Panc1 (cell line): ENCODE measurements at regions not wholly inside any gene's neighbourhood (a gene's known extent, or its start where the extent isn't known, plus 50 kb on each side); places are given as distances from the start of the nearest gene placed in this dataset.

Experiments used
- ATAC-seq: fragments of 200-7000 bp; cut with Tn5 transposase; 2 replicates; pipeline ENCODE4 v1.9.1; 2020; ENCODE audit warnings: mild to moderate bottlenecking, moderate library complexity
- BruUV-seq: library from RNA; stranded (reverse); fragments of 400-500 nt; replicated peaks from 2 replicates; lab custom pipeline; 2021; lab: Mats Ljungman, UMichigan
- CTCF ChIA-PET: fragments of 300-600 bp; sonication (Branson Sonifier 250); formaldehyde crosslinking; loops from one replicate; lab custom pipeline; 2022; ENCODE audit warnings: antibody characterized with exemption; lab: Charles Lee
- POLR2A ChIA-PET: fragments of 300-600 bp; sonication (Branson Sonifier 250); formaldehyde crosslinking; loops from one replicate; lab custom pipeline; 2022; ENCODE audit warnings: antibody characterized with exemption; lab: Charles Lee
- DNase-seq: peaks from one replicate; pipeline ENCODE4 v3.0.0-alpha.2; 2010; ENCODE audit warnings: low read depth, low spot score
- H3K27ac ChIP-seq: 2 replicates; pipeline ENCODE4 v1.5.1; 2011; ENCODE audit warnings: mild to moderate bottlenecking, low read length, inconsistent platforms
- H3K27me3 ChIP-seq: fragments of 200-500 bp; sonication (Bioruptor generic); 2 replicates; pipeline ENCODE4 v1.6.0; 2014; ENCODE audit warnings: low read length, inconsistent platforms; ENCODE audit not compliant: control insufficient read depth, insufficient read depth
- H3K36me3 ChIP-seq: fragments of 200-500 bp; sonication (Bioruptor generic); 2 replicates; pipeline ENCODE4 v1.5.1; 2014; ENCODE audit warnings: inconsistent platforms, mild to moderate bottlenecking, low read length, moderate library complexity; ENCODE audit not compliant: control insufficient read depth, insufficient read depth
- H3K4me1 ChIP-seq: 2 replicates; pipeline ENCODE4 v1.5.1; 2011; ENCODE audit warnings: inconsistent platforms, mild to moderate bottlenecking, low read length, moderate library complexity; ENCODE audit not compliant: control insufficient read depth, insufficient read depth
- H3K4me3 ChIP-seq, 2 experiments: 2 replicates each; pipeline ENCODE4 v1.5.1; 2011 to 2012; ENCODE audit warnings: low read depth in 2 of 2, low read length in 2 of 2, mild to moderate bottlenecking in 2 of 2, inconsistent platforms in 1 of 2, moderate library complexity in 1 of 2
- H3K9me3 ChIP-seq: fragments of 200-500 bp; sonication (Bioruptor generic); 2 replicates; pipeline ENCODE4 v1.5.1; 2014; ENCODE audit warnings: low read depth, mild to moderate bottlenecking, inconsistent platforms, low read length, moderate library complexity; ENCODE audit not compliant: control insufficient read depth, insufficient read depth
- POLR2AphosphoS5 ChIP-seq: IDR thresholded peaks from 2 replicates; pipeline ENCODE4 v1.6.1; 2012; ENCODE audit warnings: mild to moderate bottlenecking, low read depth, low read length, moderate library complexity
- SIN3A ChIP-seq: IDR thresholded peaks from 2 replicates; pipeline ENCODE4 v1.6.1; 2012; ENCODE audit warnings: low read depth, mild to moderate bottlenecking, low read length, moderate library complexity, borderline replicate concordance; ENCODE audit not compliant: insufficient read depth
- TCF7L2 ChIP-seq: IDR thresholded peaks from 2 replicates; pipeline ENCODE4 v1.6.1; 2011; ENCODE audit warnings: mild to moderate bottlenecking, low read depth, low read length, inconsistent platforms
- in situ Hi-C: cut with HindIII; loops from 2 replicates; pipeline ENCODE4 v1.10.0; 2016; ENCODE audit warnings: low sequenced_read_pairs, low pct_unique_long_range_greater_than_20kb
- intact Hi-C: fragments of 100-400 bp; cut with micrococcal nuclease; formaldehyde crosslinking; loops from one replicate; pipeline ENCODE4 v1.10.0; 2022; ENCODE audit not compliant: unreplicated experiment
- TF ChIP-seq, protein P1 (sequence below): fragments of 450-650 bp; IDR thresholded peaks from 2 replicates; pipeline ENCODE4 v1.5.1; 2017; ENCODE audit warnings: mild to moderate bottlenecking
- TF ChIP-seq, protein P2 (sequence below), 2 experiments: IDR thresholded peaks; 2 replicates each; pipeline ENCODE4 v1.6.1; 2011 to 2012; ENCODE audit warnings: low read depth in 2 of 2, control low read depth in 1 of 2, low read length in 1 of 2, mild to moderate bottlenecking in 1 of 2, moderate library complexity in 1 of 2; ENCODE audit not compliant: insufficient read depth in 1 of 2

DNA sequence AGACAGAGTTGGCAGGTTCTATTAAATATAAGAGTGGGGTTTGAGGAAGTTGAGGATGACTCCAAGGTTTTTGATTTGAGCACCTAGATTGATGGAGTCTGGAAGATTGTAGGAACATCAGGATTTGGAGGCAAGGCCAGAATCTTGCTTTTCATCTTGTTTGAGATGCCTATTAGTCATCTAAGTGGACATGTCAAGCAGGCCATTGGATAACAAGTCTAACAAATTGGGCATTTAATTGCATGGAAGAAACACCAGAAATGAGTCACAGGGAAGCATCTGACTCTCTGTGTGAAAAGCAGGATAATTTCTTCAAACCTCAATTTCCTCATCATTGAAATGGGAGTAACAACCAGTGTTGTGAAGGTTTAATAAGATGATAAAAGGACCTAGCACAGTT lies 53.3 kb upstream of the ARL15 start:
- ATAC-seq (no peak), DNase-seq (no peak)
- in situ Hi-C loops (no loop called here), intact Hi-C loops (no loop called here)
- no peak overlapping the region for H3K4me3 ChIP-seq
- no peaks in the 10 kb centered on the region; the same call in 1 of the 2 replicates for H3K36me3 ChIP-seq
- no peak overlapping the region for H3K27ac ChIP-seq
- no TSS peak for BruUV-seq
- TF ChIP-seq, protein P1, sequence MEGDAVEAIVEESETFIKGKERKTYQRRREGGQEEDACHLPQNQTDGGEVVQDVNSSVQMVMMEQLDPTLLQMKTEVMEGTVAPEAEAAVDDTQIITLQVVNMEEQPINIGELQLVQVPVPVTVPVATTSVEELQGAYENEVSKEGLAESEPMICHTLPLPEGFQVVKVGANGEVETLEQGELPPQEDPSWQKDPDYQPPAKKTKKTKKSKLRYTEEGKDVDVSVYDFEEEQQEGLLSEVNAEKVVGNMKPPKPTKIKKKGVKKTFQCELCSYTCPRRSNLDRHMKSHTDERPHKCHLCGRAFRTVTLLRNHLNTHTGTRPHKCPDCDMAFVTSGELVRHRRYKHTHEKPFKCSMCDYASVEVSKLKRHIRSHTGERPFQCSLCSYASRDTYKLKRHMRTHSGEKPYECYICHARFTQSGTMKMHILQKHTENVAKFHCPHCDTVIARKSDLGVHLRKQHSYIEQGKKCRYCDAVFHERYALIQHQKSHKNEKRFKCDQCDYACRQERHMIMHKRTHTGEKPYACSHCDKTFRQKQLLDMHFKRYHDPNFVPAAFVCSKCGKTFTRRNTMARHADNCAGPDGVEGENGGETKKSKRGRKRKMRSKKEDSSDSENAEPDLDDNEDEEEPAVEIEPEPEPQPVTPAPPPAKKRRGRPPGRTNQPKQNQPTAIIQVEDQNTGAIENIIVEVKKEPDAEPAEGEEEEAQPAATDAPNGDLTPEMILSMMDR: no peak
- no peak for TF ChIP-seq TCF7L2
- TF ChIP-seq SIN3A: no peak
- TF ChIP-seq POLR2AphosphoS5: no peak
- TF ChIP-seq, protein P2, sequence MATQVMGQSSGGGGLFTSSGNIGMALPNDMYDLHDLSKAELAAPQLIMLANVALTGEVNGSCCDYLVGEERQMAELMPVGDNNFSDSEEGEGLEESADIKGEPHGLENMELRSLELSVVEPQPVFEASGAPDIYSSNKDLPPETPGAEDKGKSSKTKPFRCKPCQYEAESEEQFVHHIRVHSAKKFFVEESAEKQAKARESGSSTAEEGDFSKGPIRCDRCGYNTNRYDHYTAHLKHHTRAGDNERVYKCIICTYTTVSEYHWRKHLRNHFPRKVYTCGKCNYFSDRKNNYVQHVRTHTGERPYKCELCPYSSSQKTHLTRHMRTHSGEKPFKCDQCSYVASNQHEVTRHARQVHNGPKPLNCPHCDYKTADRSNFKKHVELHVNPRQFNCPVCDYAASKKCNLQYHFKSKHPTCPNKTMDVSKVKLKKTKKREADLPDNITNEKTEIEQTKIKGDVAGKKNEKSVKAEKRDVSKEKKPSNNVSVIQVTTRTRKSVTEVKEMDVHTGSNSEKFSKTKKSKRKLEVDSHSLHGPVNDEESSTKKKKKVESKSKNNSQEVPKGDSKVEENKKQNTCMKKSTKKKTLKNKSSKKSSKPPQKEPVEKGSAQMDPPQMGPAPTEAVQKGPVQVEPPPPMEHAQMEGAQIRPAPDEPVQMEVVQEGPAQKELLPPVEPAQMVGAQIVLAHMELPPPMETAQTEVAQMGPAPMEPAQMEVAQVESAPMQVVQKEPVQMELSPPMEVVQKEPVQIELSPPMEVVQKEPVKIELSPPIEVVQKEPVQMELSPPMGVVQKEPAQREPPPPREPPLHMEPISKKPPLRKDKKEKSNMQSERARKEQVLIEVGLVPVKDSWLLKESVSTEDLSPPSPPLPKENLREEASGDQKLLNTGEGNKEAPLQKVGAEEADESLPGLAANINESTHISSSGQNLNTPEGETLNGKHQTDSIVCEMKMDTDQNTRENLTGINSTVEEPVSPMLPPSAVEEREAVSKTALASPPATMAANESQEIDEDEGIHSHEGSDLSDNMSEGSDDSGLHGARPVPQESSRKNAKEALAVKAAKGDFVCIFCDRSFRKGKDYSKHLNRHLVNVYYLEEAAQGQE (IDR thresholded peaks at IDR 0.05; ENCODE audit: insufficient read depth in 1 of 2, low read depth in 2 of 2, low read length in 1 of 2): no peak
- no peaks in the 10 kb centered on the region for H3K9me3 ChIP-seq
- no peaks in the 10 kb centered on the region; the same call in 1 of the 2 replicates for H3K27me3 ChIP-seq
- ChIA-PET POLR2A (no interaction called here), CTCF (no interaction called here)
- H3K4me1 ChIP-seq: no peaks in the 10 kb centered on the region

DNA sequence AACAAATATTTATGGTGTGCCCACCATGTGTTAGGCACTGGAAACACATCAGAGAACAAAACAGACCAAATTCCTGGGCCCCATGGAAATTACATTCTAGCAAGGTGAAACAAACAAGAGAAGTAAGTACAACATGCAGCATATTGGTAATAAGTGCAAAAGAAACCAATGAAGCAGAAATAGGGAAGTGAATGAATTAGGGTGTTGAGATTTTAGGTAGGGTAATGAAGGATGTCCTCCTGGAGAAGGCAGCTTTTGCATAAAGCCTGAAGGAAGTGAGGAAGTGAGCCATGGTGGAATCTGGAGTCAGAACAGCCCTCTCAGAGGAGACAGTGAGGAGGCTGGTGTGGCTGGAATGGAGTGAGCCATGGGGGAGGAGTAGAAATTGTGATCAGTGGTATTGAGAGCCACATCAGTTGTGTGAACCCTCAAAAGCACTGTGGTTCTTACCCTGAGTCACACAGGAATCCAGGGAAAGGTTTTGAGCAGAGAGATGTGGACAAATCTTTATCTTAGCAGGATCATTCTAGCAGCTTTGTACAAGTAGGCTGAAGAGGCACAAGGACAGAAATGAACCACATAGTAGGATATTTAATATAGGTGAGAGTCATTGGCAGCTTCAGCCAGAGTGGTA lies 52.7 kb upstream of the ARL15 start:
- in situ Hi-C loops: no loop called here
- DNase-seq (no peak), ATAC-seq (no peak)

DNA sequence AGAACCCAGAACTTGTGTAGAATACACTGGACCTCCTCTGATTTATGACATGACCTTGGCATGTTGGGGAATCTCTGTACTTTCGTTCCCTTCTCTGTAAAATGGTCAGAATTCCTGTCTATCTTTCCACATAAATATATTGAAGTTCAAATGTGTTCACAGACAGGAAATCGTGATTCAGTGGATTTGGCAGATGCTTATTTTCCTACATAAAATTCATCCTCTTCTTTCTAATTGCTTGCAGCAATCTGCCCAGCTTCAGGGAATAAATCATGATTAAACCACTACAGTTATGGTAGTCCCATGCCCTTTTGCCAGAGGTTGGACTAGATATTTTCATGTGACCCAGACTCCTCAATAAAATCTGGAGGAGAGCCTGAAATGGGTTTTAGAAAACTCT lies 52.1 kb upstream of the ARL15 start:
- H3K4me3 ChIP-seq: no peak overlapping the region
- ATAC-seq: no peak
- H3K9me3 ChIP-seq: no peaks in the 10 kb centered on the region
- TF ChIP-seq SIN3A: no peak
- TF ChIP-seq, protein P1: no peak
- TF ChIP-seq, protein P2 (IDR thresholded peaks at IDR 0.05; ENCODE audit: insufficient read depth in 1 of 2, low read depth in 2 of 2, low read length in 1 of 2): no peak
- TF ChIP-seq TCF7L2: no peak
- TF ChIP-seq POLR2AphosphoS5: no peak
- in situ Hi-C loops (no loop called here), intact Hi-C loops (no loop called here)
- no TSS peak for BruUV-seq
- POLR2A ChIA-PET: no interaction called here
- no peak for DNase-seq
- H3K27ac ChIP-seq: no peak overlapping the region
- H3K4me1 ChIP-seq: no peaks in the 10 kb centered on the region
- CTCF ChIA-PET: no interaction called here
- no peaks in the 10 kb centered on the region; the same call in 1 of the 2 replicates for H3K27me3 ChIP-seq
- H3K36me3 ChIP-seq: no peaks in the 10 kb centered on the region; the same call in 1 of the 2 replicates

More for the DNA sequence above, 52.7 kb upstream of the ARL15 start:
- ChIA-PET CTCF (no interaction called here), POLR2A (no interaction called here)
- H3K4me3 ChIP-seq: no peak overlapping the region
- no peaks in the 10 kb centered on the region; the same call in 1 of the 2 replicates for H3K36me3 ChIP-seq
- no TSS peak for BruUV-seq
- no peaks in the 10 kb centered on the region for H3K4me1 ChIP-seq
- no peaks in the 10 kb centered on the region for H3K9me3 ChIP-seq
- H3K27ac ChIP-seq: no peak overlapping the region
- no peaks in the 10 kb centered on the region; the same call in 1 of the 2 replicates for H3K27me3 ChIP-seq
- intact Hi-C loops: no loop called here
- TF ChIP-seq TCF7L2: no peak
